PFSK-1 (cell line): ENCODE measurements at regions not wholly inside any gene's neighbourhood (a gene's known extent, or its start where the extent isn't known, plus 50 kb on each side); places are given as distances from the start of the nearest gene placed in this dataset.

Experiments used
- FOXP2 ChIP-seq: optimal IDR thresholded peaks from 2 replicates; pipeline ENCODE3; 2011; ENCODE audit warnings: borderline replicate concordance, control low read depth, inconsistent platforms; ENCODE audit not compliant: insufficient read depth; ENCODE audit errors: extremely low read length, extremely low read depth
- POLR2AphosphoS5 ChIP-seq: IDR thresholded peaks from 2 replicates; pipeline ENCODE4 v1.6.1; 2012; ENCODE audit warnings: low read depth, mild to moderate bottlenecking, control low read depth, low read length, moderate library complexity
- REST ChIP-seq, 2 experiments: IDR thresholded peaks; 2 replicates each; pipeline versions ENCODE4 v1.6.1 to v1.8.0; 2011 to 2012; ENCODE audit warnings: low read depth in 2 of 2, low read length in 2 of 2, control low read depth in 1 of 2, inconsistent platforms in 1 of 2, mild to moderate bottlenecking in 1 of 2, moderate library complexity in 1 of 2; ENCODE audit not compliant: insufficient read depth in 1 of 2
- SIN3A ChIP-seq: IDR thresholded peaks from 2 replicates; pipeline ENCODE4 v1.6.1; 2012; ENCODE audit warnings: mild to moderate bottlenecking, low read length, moderate library complexity, borderline replicate concordance; ENCODE audit not compliant: insufficient read depth
- TAF1 ChIP-seq: IDR thresholded peaks from 2 replicates; pipeline ENCODE4 v1.6.1; 2012; ENCODE audit warnings: low read length, control low read depth, borderline replicate concordance; ENCODE audit not compliant: insufficient read depth

- TF ChIP-seq REST (IDR thresholded peaks at IDR 0.05; ENCODE audit: insufficient read depth in 1 of 2, low read depth in 2 of 2, low read length in 2 of 2) = no peak
- TF ChIP-seq SIN3A = no peak
- TF ChIP-seq TAF1 = no peak
- no peak for TF ChIP-seq POLR2AphosphoS5
- TF ChIP-seq FOXP2 = no peak
Observed at GRCh38 chr5:31083364-31083763, 110.1 kb upstream of the CDH6 start.

- TF ChIP-seq TAF1 (no peak), REST (IDR thresholded peaks at IDR 0.05; ENCODE audit: insufficient read depth in 1 of 2, low read depth in 2 of 2, low read length in 2 of 2) (no peak), POLR2AphosphoS5 (no peak)
Observed at GRCh38 chr5:31079668-31080067, 113.8 kb upstream of the CDH6 start.

- TF ChIP-seq FOXP2 (no peak), POLR2AphosphoS5 (no peak), TAF1 (no peak), REST (IDR thresholded peaks at IDR 0.05; ENCODE audit: insufficient read depth in 1 of 2, low read depth in 2 of 2, low read length in 2 of 2) (no peak), SIN3A (no peak)
Observed at GRCh38 chr5:31078956-31079355, 114.5 kb upstream of the CDH6 start.

GRCh38 chr5:31075981-31076380 lies 117.5 kb upstream of the CDH6 start:
- TF ChIP-seq SIN3A (no peak), REST (IDR thresholded peaks at IDR 0.05; ENCODE audit: insufficient read depth in 1 of 2, low read depth in 2 of 2, low read length in 2 of 2) (no peak), FOXP2 (no peak), POLR2AphosphoS5 (no peak), TAF1 (no peak)

- TF ChIP-seq REST (IDR thresholded peaks at IDR 0.05; ENCODE audit: insufficient read depth in 1 of 2, low read depth in 2 of 2, low read length in 2 of 2) = no peak
- TF ChIP-seq SIN3A = no peak
- TF ChIP-seq POLR2AphosphoS5 = no peak
- TF ChIP-seq FOXP2 = no peak
Observed at GRCh38 chr5:31068287-31068686, 125.2 kb upstream of the CDH6 start.
